OCI-LY3 (cell line): ENCODE measurements at regions not wholly inside any gene's neighbourhood (a gene's known extent, or its start where the extent isn't known, plus 50 kb on each side); places are given as distances from the start of the nearest gene placed in this dataset.

Experiments
- H2AFZ ChIP-seq: fragments of 200-600, 300-600 bp; shearing (Covaris generic); 2 replicates; pipeline ENCODE4 v1.6.0; 2014; ENCODE audit warnings: antibody characterized with exemption, low read depth, low read length
- H3K27ac ChIP-seq: fragments of 200-600, 300-600 bp; sonication (generic); 2 replicates; pipeline ENCODE4 v1.5.1; 2014; ENCODE audit warnings: mild to moderate bottlenecking, low read length, moderate library complexity, mixed read lengths
- H3K27me3 ChIP-seq: fragments of 200-600, 300-600 bp; sonication (generic); 2 replicates; pipeline ENCODE4 v1.6.1; 2014; ENCODE audit warnings: low read depth, low read length, mixed read lengths
- H3K36me3 ChIP-seq: fragments of 200-600, 300-600 bp; sonication (generic); replicated peaks from 2 replicates; pipeline ENCODE3; 2014; ENCODE audit warnings: low read depth, low read length, mixed read lengths
- H3K4me1 ChIP-seq: fragments of 300-600, 200-600 bp; sonication (generic); 2 replicates; pipeline ENCODE4 v1.6.1; 2014; ENCODE audit warnings: low read length, mixed read lengths
- H3K4me2 ChIP-seq: fragments of 200-600, 300-600 bp; sonication (generic); 2 replicates; pipeline ENCODE4 v1.6.1; 2014; ENCODE audit warnings: low read length, mixed read lengths
- H3K4me3 ChIP-seq: fragments of 300-600, 200-600 bp; sonication (generic); 2 replicates; pipeline ENCODE4 v1.5.1; 2014; ENCODE audit warnings: antibody characterized with exemption, mild to moderate bottlenecking, low read length, moderate library complexity
- H3K79me2 ChIP-seq: fragments of 300-600, 200-600 bp; shearing (Covaris generic); 2 replicates; pipeline ENCODE4 v1.6.1; 2014; ENCODE audit warnings: mild to moderate bottlenecking, low read length, mixed read lengths
- H3K9ac ChIP-seq: fragments of 300-600, 200-600 bp; shearing (Covaris generic); 2 replicates; pipeline ENCODE4 v1.6.0; 2014; ENCODE audit warnings: mild to moderate bottlenecking, low read length, moderate library complexity
- H3K9me3 ChIP-seq: fragments of 200-600, 300-600 bp; shearing (Covaris generic); 2 replicates; pipeline ENCODE4 v1.6.1; 2014; ENCODE audit warnings: low read length, mixed read lengths; ENCODE audit not compliant: insufficient read depth
- H4K20me1 ChIP-seq: fragments of 200-600, 300-600 bp; sonication (generic); 2 replicates; pipeline ENCODE4 v1.6.1; 2016; ENCODE audit warnings: low read length, mixed read lengths; ENCODE audit not compliant: insufficient read depth
- EZH2phosphoT487 ChIP-seq: fragments of 200-600 bp; shearing (Covaris generic); IDR thresholded peaks from 2 replicates; pipeline ENCODE4 v1.6.1; 2018; ENCODE audit warnings: antibody characterized with exemption, mixed run types, low read depth
- TF ChIP-seq, protein P1 (sequence below): fragments of 200-600, 300-600 bp; sonication (generic); IDR thresholded peaks from 2 replicates; pipeline ENCODE4 v1.5.1; 2014; ENCODE audit warnings: antibody characterized with exemption, low read length, low read depth

- Histone ChIP-seq H3K79me2 (no peaks in the 10 kb centered on the region), H4K20me1 (no peaks in the 10 kb centered on the region), H3K4me2 (no peak overlapping the region), H3K4me1 (no peaks in the 10 kb centered on the region), H3K4me3 (no peak overlapping the region), H3K36me3 (no peaks in the 10 kb centered on the region), H3K9me3 (peaks cover 4% of the 10 kb centered on the region; the same call in 1 of the 2 replicates), H3K27ac (no peak overlapping the region), H3K9ac (no peak overlapping the region), H2AFZ (no peak overlapping the region), H3K27me3 (no peaks in the 10 kb centered on the region)
- TF ChIP-seq, protein P1, sequence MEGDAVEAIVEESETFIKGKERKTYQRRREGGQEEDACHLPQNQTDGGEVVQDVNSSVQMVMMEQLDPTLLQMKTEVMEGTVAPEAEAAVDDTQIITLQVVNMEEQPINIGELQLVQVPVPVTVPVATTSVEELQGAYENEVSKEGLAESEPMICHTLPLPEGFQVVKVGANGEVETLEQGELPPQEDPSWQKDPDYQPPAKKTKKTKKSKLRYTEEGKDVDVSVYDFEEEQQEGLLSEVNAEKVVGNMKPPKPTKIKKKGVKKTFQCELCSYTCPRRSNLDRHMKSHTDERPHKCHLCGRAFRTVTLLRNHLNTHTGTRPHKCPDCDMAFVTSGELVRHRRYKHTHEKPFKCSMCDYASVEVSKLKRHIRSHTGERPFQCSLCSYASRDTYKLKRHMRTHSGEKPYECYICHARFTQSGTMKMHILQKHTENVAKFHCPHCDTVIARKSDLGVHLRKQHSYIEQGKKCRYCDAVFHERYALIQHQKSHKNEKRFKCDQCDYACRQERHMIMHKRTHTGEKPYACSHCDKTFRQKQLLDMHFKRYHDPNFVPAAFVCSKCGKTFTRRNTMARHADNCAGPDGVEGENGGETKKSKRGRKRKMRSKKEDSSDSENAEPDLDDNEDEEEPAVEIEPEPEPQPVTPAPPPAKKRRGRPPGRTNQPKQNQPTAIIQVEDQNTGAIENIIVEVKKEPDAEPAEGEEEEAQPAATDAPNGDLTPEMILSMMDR, result no peak
- TF ChIP-seq EZH2phosphoT487, result no peak
Observed at GRCh38 chr4:120418146-120418545, 351.5 kb upstream of the MAD2L1 start.

- Histone ChIP-seq H3K4me1 (no peaks in the 10 kb centered on the region), H3K9ac (no peak overlapping the region), H3K79me2 (no peaks in the 10 kb centered on the region), H3K4me3 (no peak overlapping the region), H3K36me3 (no peaks in the 10 kb centered on the region), H3K27ac (no peak overlapping the region), H4K20me1 (no peaks in the 10 kb centered on the region), H3K27me3 (no peaks in the 10 kb centered on the region), H3K9me3 (no peaks in the 10 kb centered on the region), H3K4me2 (no peak overlapping the region), H2AFZ (no peak overlapping the region)
- TF ChIP-seq, protein P1, result no peak
- TF ChIP-seq EZH2phosphoT487, result no peak
Observed at GRCh38 chr4:120415896-120416295, 349.2 kb upstream of the MAD2L1 start.

GRCh38 chr4:120406960-120407359 lies 340.3 kb upstream of the MAD2L1 start:
- no peak overlapping the region for H2AFZ ChIP-seq
- no peaks in the 10 kb centered on the region for H3K27me3 ChIP-seq
- H3K36me3 ChIP-seq, result no peaks in the 10 kb centered on the region
- H3K4me3 ChIP-seq, result no peak overlapping the region
- TF ChIP-seq, protein P1, result no peak
- no peaks in the 10 kb centered on the region for H3K9me3 ChIP-seq
- H3K4me1 ChIP-seq, result no peaks in the 10 kb centered on the region
- H3K9ac ChIP-seq, result no peak overlapping the region
- H4K20me1 ChIP-seq, result no peaks in the 10 kb centered on the region
- no peak overlapping the region for H3K4me2 ChIP-seq
- H3K79me2 ChIP-seq, result no peaks in the 10 kb centered on the region
- no peak overlapping the region for H3K27ac ChIP-seq

GRCh38 chr4:120403296-120403695 lies 336.6 kb upstream of the MAD2L1 start:
- Histone ChIP-seq H3K4me1 (no peaks in the 10 kb centered on the region), H3K27ac (no peak overlapping the region), H3K79me2 (no peaks in the 10 kb centered on the region), H3K36me3 (no peaks in the 10 kb centered on the region), H4K20me1 (no peaks in the 10 kb centered on the region), H2AFZ (no peak overlapping the region), H3K9ac (no peak overlapping the region), H3K4me3 (no peak overlapping the region), H3K9me3 (no peaks in the 10 kb centered on the region), H3K4me2 (no peak overlapping the region), H3K27me3 (no peaks in the 10 kb centered on the region)
- no peak for TF ChIP-seq EZH2phosphoT487
- TF ChIP-seq, protein P1, result no peak
